ENCODE measurements at regions not wholly inside any gene's neighbourhood (a gene's known extent, or its start where the extent isn't known, plus 50 kb on each side); places are given as distances from the start of the nearest gene placed in this dataset.

DNA sequence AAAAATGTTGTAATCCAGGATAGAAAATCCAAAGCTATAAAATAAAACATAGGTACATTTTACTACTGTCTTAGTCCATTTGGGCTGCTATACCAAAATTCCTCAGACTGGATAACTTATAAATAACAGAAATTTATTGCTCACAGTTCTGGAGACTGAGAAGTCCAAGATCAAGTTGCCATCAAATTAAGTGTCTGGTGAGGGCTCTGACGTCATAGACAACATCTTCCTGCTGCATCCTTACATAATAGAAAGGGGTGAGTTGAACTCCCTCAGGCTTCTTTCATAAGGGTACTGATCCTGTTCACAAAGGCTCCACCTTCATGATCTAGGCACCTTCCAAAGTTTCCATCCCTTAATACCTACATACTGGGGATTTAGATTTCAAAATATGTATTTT lies 826.8 kb downstream of the NTRK3 start:
- ChIA-PET CTCF (no interaction called here), POLR2A (no interaction called here), RAD21 (ENCODE audit: low non-redundant PET in 1 of 2, low total read pairs in 2 of 2, uncharacterized antibody in 2 of 2, unreplicated experiment in 2 of 2) (no interaction called here)
- DNase-seq (ENCODE audit: low read depth, low spot score) (no peak), ATAC-seq (no peak)
- no peak overlapping the region for H3K9ac ChIP-seq (ENCODE audit: low read length)
- no peak overlapping the region for H3K4me2 ChIP-seq (ENCODE audit: low read length)
- no peaks in the 10 kb centered on the region for H3K4me1 ChIP-seq (ENCODE audit: control insufficient read depth in 1 of 2, insufficient read depth in 2 of 2, low read length in 2 of 2)
- H3K27ac ChIP-seq (ENCODE audit: low read depth, low read length), result no peak overlapping the region
- no peak overlapping the region for H2AFZ ChIP-seq (ENCODE audit: low read depth, low read length, poor library complexity, severe bottlenecking)
- no peak overlapping the region for H3K4me3 ChIP-seq (replicated peaks in 1 of 2; ENCODE audit: low read depth in 1 of 2, low read length in 2 of 2)
- no peaks in the 10 kb centered on the region for H3K27me3 ChIP-seq (ENCODE audit: insufficient read depth, low read length)
- H3K79me2 ChIP-seq (ENCODE audit: insufficient read depth, low read length), result no peaks in the 10 kb centered on the region
- H3K9me3 ChIP-seq (ENCODE audit: control insufficient read depth in 1 of 2, insufficient read depth in 1 of 2, low read depth in 1 of 2, low read length in 2 of 2), result peaks cover 12 to 16% of the 10 kb centered on the region in 2 experiments; a peak in 2 of 4 replicates
- TF ChIP-seq EZH2 (IDR thresholded peaks at IDR 0.05) (no peak), YY1 (IDR thresholded peaks at IDR 0.05; ENCODE audit: extremely low read depth, insufficient replicate concordance, low read depth, low read length) (no peak), FOSL1 (IDR thresholded peaks at IDR 0.05; ENCODE audit: low read depth) (no peak), REST (IDR thresholded peaks at IDR 0.05; ENCODE audit: low read depth) (no peak), ELF1 (IDR thresholded peaks at IDR 0.05; ENCODE audit: borderline replicate concordance, low read depth) (no peak), ZBTB33 (IDR thresholded peaks at IDR 0.05; ENCODE audit: extremely low read depth, insufficient replicate concordance, low read length) (no peak), SIN3A (IDR thresholded peaks at IDR 0.05; ENCODE audit: low read depth) (no peak), CBX3 (IDR thresholded peaks at IDR 0.05; ENCODE audit: low read depth) (no peak)
- TF ChIP-seq, protein P1, sequence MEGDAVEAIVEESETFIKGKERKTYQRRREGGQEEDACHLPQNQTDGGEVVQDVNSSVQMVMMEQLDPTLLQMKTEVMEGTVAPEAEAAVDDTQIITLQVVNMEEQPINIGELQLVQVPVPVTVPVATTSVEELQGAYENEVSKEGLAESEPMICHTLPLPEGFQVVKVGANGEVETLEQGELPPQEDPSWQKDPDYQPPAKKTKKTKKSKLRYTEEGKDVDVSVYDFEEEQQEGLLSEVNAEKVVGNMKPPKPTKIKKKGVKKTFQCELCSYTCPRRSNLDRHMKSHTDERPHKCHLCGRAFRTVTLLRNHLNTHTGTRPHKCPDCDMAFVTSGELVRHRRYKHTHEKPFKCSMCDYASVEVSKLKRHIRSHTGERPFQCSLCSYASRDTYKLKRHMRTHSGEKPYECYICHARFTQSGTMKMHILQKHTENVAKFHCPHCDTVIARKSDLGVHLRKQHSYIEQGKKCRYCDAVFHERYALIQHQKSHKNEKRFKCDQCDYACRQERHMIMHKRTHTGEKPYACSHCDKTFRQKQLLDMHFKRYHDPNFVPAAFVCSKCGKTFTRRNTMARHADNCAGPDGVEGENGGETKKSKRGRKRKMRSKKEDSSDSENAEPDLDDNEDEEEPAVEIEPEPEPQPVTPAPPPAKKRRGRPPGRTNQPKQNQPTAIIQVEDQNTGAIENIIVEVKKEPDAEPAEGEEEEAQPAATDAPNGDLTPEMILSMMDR (IDR thresholded peaks at IDR 0.05 in 2 of 3, conservative IDR thresholded peaks at IDR 0.05 in 1 of 3; ENCODE audit: borderline replicate concordance in 1 of 3, insufficient read depth in 1 of 3, low read depth in 2 of 3, low read length in 2 of 3), result no peak
- intact Hi-C loops (cut with micrococcal nuclease), result loop anchor here (10.0 kb wide), 1 partner anchor 475 kb away; no protein-coding TSS in a partner anchor
- H4K20me1 ChIP-seq (ENCODE audit: insufficient read depth), result no peaks in the 10 kb centered on the region
- no peaks in the 10 kb centered on the region for H3K36me3 ChIP-seq (ENCODE audit: control insufficient read depth in 1 of 2, insufficient read depth in 2 of 2, low read length in 2 of 2)
- no TSS peak for BruUV-seq (replicated peaks)
- H3K9me2 ChIP-seq (ENCODE audit: insufficient read depth), result no peaks in the 10 kb centered on the region
